ENCODE measurements at regions not wholly inside any gene's neighbourhood (a gene's known extent, or its start where the extent isn't known, plus 50 kb on each side); places are given as distances from the start of the nearest gene placed in this dataset.

- no peak for DNase-seq (ENCODE audit: low read depth)
These were observed 434.0 kb downstream of the PLCL1 start for GRCh38 chr2:198238429-198238828.

- DNase-seq (ENCODE audit: low read depth): no peak
These were observed 431.9 kb downstream of the PLCL1 start for GRCh38 chr2:198236338-198236737.

- DNase-seq (ENCODE audit: low read depth): no peak
These were observed 427.9 kb downstream of the PLCL1 start for GRCh38 chr2:198232281-198232680.

GRCh38 chr2:198231562-198231961 lies 427.2 kb downstream of the PLCL1 start:
- DNase-seq (ENCODE audit: low read depth): no peak

- DNase-seq (ENCODE audit: low read depth): no peak
These were observed 416.6 kb downstream of the PLCL1 start for GRCh38 chr2:198220763-198221610.

GRCh38 chr2:198219292-198219691 lies 414.9 kb downstream of the PLCL1 start:
- no peak for DNase-seq (ENCODE audit: low read depth)

GRCh38 chr2:198214114-198214596 lies 409.8 kb downstream of the PLCL1 start:
- no peak for DNase-seq (ENCODE audit: low read depth)

GRCh38 chr2:198213253-198213652 lies 408.9 kb downstream of the PLCL1 start:
- no peak for DNase-seq (ENCODE audit: low read depth)

GRCh38 chr2:198211706-198212105 lies 407.3 kb downstream of the PLCL1 start:
- DNase-seq (ENCODE audit: low read depth): no peak

GRCh38 chr2:198203336-198204069 lies 399.1 kb downstream of the PLCL1 start:
- DNase-seq (ENCODE audit: low read depth): no peak
